H1 (cell line): ENCODE measurements at regions not wholly inside any gene's neighbourhood (a gene's known extent, or its start where the extent isn't known, plus 50 kb on each side); places are given as distances from the start of the nearest gene placed in this dataset.

Experiments
- CTCF ChIA-PET: fragments of 300-600 bp; sonication (Branson Sonifier 250); formaldehyde crosslinking; loops from one replicate; lab custom pipeline; 2021; ENCODE audit not compliant: partially characterized antibody; lab: Charles Lee
- POLR2A ChIA-PET: fragments of 300-600 bp; sonication (Branson Sonifier 250); formaldehyde crosslinking; loops from one replicate; lab custom pipeline; 2021; ENCODE audit warnings: inconsistent platforms; ENCODE audit not compliant: partially characterized antibody; lab: Charles Lee
- DNase-seq, 2 experiments: peaks; one replicate each; pipeline versions ENCODE4 v3.0.0 to v3.0.0-alpha.2; 2010 to 2022; ENCODE audit warnings: low spot score in 2 of 2, low read depth in 1 of 2, mixed read lengths in 1 of 2
- FAIRE-seq: peaks from 2 replicates; lab custom pipeline; 2011; peaks lifted over from hg19 to GRCh38; lab: Jason Lieb, UNC
- H2AFZ ChIP-seq: 2 replicates; pipeline ENCODE4 v1.8.1; 2012; ENCODE audit warnings: low read length, inconsistent platforms
- H2AK5ac ChIP-seq: 2 replicates; pipeline ENCODE4 v1.6.1; 2013; ENCODE audit warnings: low read depth, low read length
- H2BK120ac ChIP-seq: replicated peaks from 2 replicates; pipeline ENCODE3; 2013; ENCODE audit warnings: low read depth, low read length, inconsistent platforms
- H2BK12ac ChIP-seq: 2 replicates; pipeline ENCODE4 v1.6.1; 2013; ENCODE audit warnings: low read depth, low read length
- H2BK15ac ChIP-seq: 2 replicates; pipeline ENCODE4 v1.6.1; 2013; ENCODE audit warnings: low read length
- H2BK20ac ChIP-seq: 2 replicates; pipeline ENCODE4 v1.6.1; 2013; ENCODE audit warnings: low read length
- H2BK5ac ChIP-seq: 2 replicates; pipeline ENCODE4 v1.6.1; 2013; ENCODE audit warnings: low read depth, low read length
- H3K14ac ChIP-seq: 2 replicates; pipeline ENCODE4 v1.6.1; 2013; ENCODE audit warnings: inconsistent platforms; ENCODE audit not compliant: insufficient read length
- H3K18ac ChIP-seq: 2 replicates; pipeline ENCODE4 v1.6.1; 2013; ENCODE audit warnings: low read length; ENCODE audit errors: extremely low read depth
- H3K23ac ChIP-seq: 2 replicates; pipeline ENCODE4 v1.6.1; 2013; ENCODE audit warnings: inconsistent platforms; ENCODE audit not compliant: insufficient read length
- H3K23me2 ChIP-seq: 2 replicates; pipeline ENCODE4 v1.6.1; 2013; ENCODE audit warnings: low read depth, low read length
- H3K27ac ChIP-seq: 2 replicates; pipeline ENCODE4 v1.6.1; 2011; ENCODE audit warnings: low read depth, low read length, inconsistent platforms
- H3K27me3 ChIP-seq, 4 experiments: replicated peaks in 1 of 4; 1 replicate in 1 of 4; 2 replicates in 3 of 4; pipeline versions ENCODE4 v1.6.1 to v1.8.1; 2011 to 2013; ENCODE audit warnings: low read length in 3 of 4, mild to moderate bottlenecking in 3 of 4, inconsistent platforms in 2 of 4, mixed read lengths in 2 of 4, moderate library complexity in 1 of 4; ENCODE audit not compliant: control insufficient read depth in 3 of 4, insufficient read depth in 3 of 4; ENCODE audit errors: extremely low read depth in 1 of 4
- H3K36me3 ChIP-seq, 4 experiments: 2 replicates each; pipeline versions ENCODE4 v1.6.1 to v1.8.1; 2011 to 2013; ENCODE audit warnings: mild to moderate bottlenecking in 4 of 4, low read length in 3 of 4, moderate library complexity in 2 of 4, control low read depth in 1 of 4, inconsistent platforms in 1 of 4; ENCODE audit not compliant: insufficient read depth in 4 of 4, control insufficient read depth in 2 of 4
- H3K4ac ChIP-seq: replicated peaks from 2 replicates; pipeline ENCODE3; 2013; ENCODE audit warnings: low read length, low read depth, mixed read lengths, inconsistent platforms; ENCODE audit not compliant: insufficient read length
- H3K4me1 ChIP-seq, 4 experiments: replicated peaks in 1 of 4; 1 replicate in 1 of 4; 2 replicates in 3 of 4; pipeline versions ENCODE4 v1.6.1 to v1.8.1; 2011 to 2013; ENCODE audit warnings: low read length in 3 of 4, inconsistent platforms in 2 of 4, mixed read lengths in 1 of 4; ENCODE audit not compliant: insufficient read depth in 4 of 4, control insufficient read depth in 3 of 4
- H3K4me2 ChIP-seq, 2 experiments: 2 replicates each; pipeline versions ENCODE4 v1.6.1 to v1.8.1; 2011 to 2013; ENCODE audit warnings: low read depth in 2 of 2, low read length in 2 of 2, control low read depth in 1 of 2, inconsistent platforms in 1 of 2, mild to moderate bottlenecking in 1 of 2; ENCODE audit not compliant: insufficient read depth in 1 of 2
- H3K4me3 ChIP-seq, 4 experiments: fragments of 200-600, 300-600 bp in 1 of 4; sonication (generic), shearing (Covaris generic), sonication (Bioruptor Twin) in 1 of 4; 2 replicates each; pipeline versions ENCODE4 v1.5.1 to v1.8.1; 2011 to 2016; ENCODE audit warnings: low read length in 4 of 4, low read depth in 3 of 4, control low read depth in 2 of 4, inconsistent platforms in 2 of 4, mild to moderate bottlenecking in 2 of 4, mixed read lengths in 1 of 4, moderate library complexity in 1 of 4; ENCODE audit not compliant: insufficient read depth in 2 of 4; ENCODE audit errors: extremely low read depth in 1 of 4
- H3K56ac ChIP-seq: replicated peaks from 2 replicates; pipeline ENCODE3; 2013; ENCODE audit warnings: low read depth, mild to moderate bottlenecking, mixed read lengths, low read length, inconsistent platforms; ENCODE audit not compliant: insufficient read length
- H3K79me1 ChIP-seq: 2 replicates; pipeline ENCODE4 v1.6.1; 2013; ENCODE audit warnings: low read depth, low read length, control low read depth
- H3K79me2 ChIP-seq, 2 experiments: 2 replicates each; pipeline versions ENCODE4 v1.6.1 to v1.8.1; 2012 to 2013; ENCODE audit warnings: low read length in 2 of 2, mild to moderate bottlenecking in 2 of 2, inconsistent platforms in 1 of 2; ENCODE audit not compliant: insufficient read depth in 2 of 2, control insufficient read depth in 1 of 2
- H3K9ac ChIP-seq, 4 experiments: replicated peaks in 1 of 4; 1 replicate in 1 of 4; 2 replicates in 3 of 4; pipeline versions ENCODE4 v1.6.1 to v1.8.1; 2011 to 2013; ENCODE audit warnings: low read depth in 3 of 4, low read length in 3 of 4, control low read depth in 2 of 4, mild to moderate bottlenecking in 2 of 4, moderate library complexity in 2 of 4, inconsistent platforms in 1 of 4; ENCODE audit errors: extremely low read depth in 1 of 4
- H3K9me3 ChIP-seq, 2 experiments: 2 replicates each; pipeline versions ENCODE4 v1.6.1 to v1.8.1; 2012 to 2013; ENCODE audit warnings: mild to moderate bottlenecking in 2 of 2, moderate library complexity in 2 of 2, control low read depth in 1 of 2, inconsistent platforms in 1 of 2, low read depth in 1 of 2, low read length in 1 of 2, mixed read lengths in 1 of 2; ENCODE audit not compliant: insufficient read depth in 2 of 2
- H4K20me1 ChIP-seq, 2 experiments: replicated peaks in 1 of 2; 2 replicates each; pipeline versions ENCODE3 to v1.8.1; 2011 to 2013; ENCODE audit warnings: inconsistent platforms in 2 of 2, low read length in 2 of 2, mild to moderate bottlenecking in 1 of 2; ENCODE audit not compliant: insufficient read depth in 2 of 2, control insufficient read depth in 1 of 2
- H4K5ac ChIP-seq: 2 replicates; pipeline ENCODE4 v1.6.1; 2013; ENCODE audit warnings: low read length, low read depth, mixed read lengths, inconsistent platforms; ENCODE audit not compliant: insufficient read length
- H4K8ac ChIP-seq: 2 replicates; pipeline ENCODE4 v1.8.0; 2013; ENCODE audit warnings: mild to moderate bottlenecking, moderate library complexity, low read length, inconsistent platforms; ENCODE audit not compliant: insufficient read depth; ENCODE audit errors: extremely low read depth
- H4K91ac ChIP-seq: replicated peaks from 2 replicates; pipeline ENCODE3; 2013; ENCODE audit warnings: low read length, mixed read lengths, inconsistent platforms; ENCODE audit not compliant: insufficient read length
- CTCF ChIP-seq, 3 experiments: IDR thresholded peaks; 1 replicate in 2 of 3; 2 replicates in 1 of 3; pipeline versions ENCODE4 v1.5.1 to v1.6.1; 2011; ENCODE audit warnings: low read length in 3 of 3, mild to moderate bottlenecking in 3 of 3, inconsistent platforms in 2 of 3, low read depth in 1 of 3, moderate library complexity in 1 of 3; ENCODE audit not compliant: insufficient read depth in 1 of 3; ENCODE audit errors: control extremely low read depth in 1 of 3
- RXRA ChIP-seq: IDR thresholded peaks from 2 replicates; pipeline ENCODE4 v1.6.1; 2011; ENCODE audit warnings: low read depth, mild to moderate bottlenecking, low read length, moderate library complexity; ENCODE audit not compliant: insufficient read depth
- TAF7 ChIP-seq: optimal IDR thresholded peaks from 2 replicates; pipeline ENCODE3; 2011; ENCODE audit warnings: low read depth, mild to moderate bottlenecking, inconsistent platforms, low read length, moderate library complexity, borderline replicate concordance
- WGBS, 2 experiments: shearing (Covaris generic) in 1 of 2; methylation state at CpG; one replicate each; pipeline versions ENCODE4 v1.1.6 to v1.1.7; 2013 to 2015; ENCODE audit warnings: low lambda C conversion rate in 2 of 2, mixed read lengths in 2 of 2, inconsistent platforms in 1 of 2, low coverage in 1 of 2, missing lambda C conversion rate in 1 of 2; ENCODE audit not compliant: insufficient replicate concordance in 2 of 2, insufficient coverage in 1 of 2, insufficient read length in 1 of 2; ENCODE audit errors: extremely low coverage in 1 of 2, missing lambda C conversion rate in 1 of 2; 5-methylcytosine and 5-hydroxymethylcytosine counted together

DNA sequence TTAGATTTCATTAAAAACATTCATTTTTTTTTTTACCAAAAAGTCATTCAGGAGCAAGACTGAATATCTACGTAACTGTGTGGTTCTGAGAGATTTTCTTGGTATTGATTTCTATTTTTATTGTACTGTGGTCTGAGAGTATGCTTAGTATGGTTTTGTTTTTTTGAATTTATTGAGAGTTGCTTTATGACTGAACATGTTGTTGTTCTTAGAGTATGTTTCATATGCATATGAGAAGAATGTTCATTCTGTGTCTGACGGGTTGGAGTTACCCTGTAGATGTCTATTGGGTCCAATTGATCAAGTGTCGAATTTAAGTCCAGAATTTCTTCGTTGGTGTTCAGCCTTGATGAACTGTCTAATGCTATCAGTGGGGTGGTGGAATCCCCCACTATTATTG lies 306.0 kb upstream of the KCNJ16 start:
- Histone ChIP-seq H3K4me3 (no peak overlapping the region), H3K9me3 (no peaks in the 10 kb centered on the region), H2AFZ (no peak overlapping the region), H2BK120ac (no peak overlapping the region), H3K23me2 (no peaks in the 10 kb centered on the region; the same call in 1 of the 2 replicates), H4K5ac (no peak overlapping the region), H2BK15ac (no peak overlapping the region), H3K14ac (no peak overlapping the region), H3K9ac (no peak overlapping the region), H3K27ac (no peak overlapping the region), H3K18ac (no peak overlapping the region), H3K79me2 (no peaks in the 10 kb centered on the region), H4K91ac (no peak overlapping the region), H4K20me1 (no peaks in the 10 kb centered on the region), H2BK12ac (no peak overlapping the region), H3K4me1 (no peaks in the 10 kb centered on the region), H4K8ac (no peak overlapping the region), H2BK5ac (no peak overlapping the region), H2AK5ac (no peak overlapping the region), H3K23ac (no peak overlapping the region), H3K27me3 (no peaks in the 10 kb centered on the region), H3K4ac (no peak overlapping the region), H3K4me2 (no peak overlapping the region), H3K79me1 (no peaks in the 10 kb centered on the region), H3K56ac (no peak overlapping the region)
- no peak for FAIRE-seq
- CTCF ChIA-PET: no interaction called here
- 93% methylated on average over 4 of the region's 4 CpGs; no CpG with 5 or more reads in 1 of the 2 experiments for WGBS, 2 experiments
- POLR2A ChIA-PET: interaction anchor here (0.7 kb wide), 1 partner anchor 122 kb away, joined by 3 read pairs; no protein-coding TSS in a partner anchor
- DNase-seq: no peak
- TF ChIP-seq TAF7 (no peak), CTCF (IDR thresholded peaks at IDR 0.05; ENCODE audit: control extremely low read depth in 1 of 3, insufficient read depth in 1 of 3, low read depth in 1 of 3, low read length in 3 of 3) (no peak), RXRA (no peak)
- TF ChIP-seq, all 59 proteins: peak for 0
- H2BK20ac ChIP-seq: no peak overlapping the region
- no peaks in the 10 kb centered on the region for H3K36me3 ChIP-seq
